SK-N-SH treated with all-trans-retinoic acid at 6 μM for 48 hours (cell line): ENCODE measurements at regions not wholly inside any gene's neighbourhood (a gene's known extent, or its start where the extent isn't known, plus 50 kb on each side); places are given as distances from the start of the nearest gene placed in this dataset.

Experiments used
- ARNTL ChIP-seq: fragments of 450-650 bp; formaldehyde crosslinking; IDR thresholded peaks from 2 replicates; pipeline ENCODE4 v1.5.0; 2020; ENCODE audit warnings: low read depth, mild to moderate bottlenecking, moderate library complexity, borderline replicate concordance
- PATZ1 ChIP-seq: fragments of 250-450 bp; sonication (Bioruptor Pico); IDR thresholded peaks from 2 replicates; pipeline ENCODE4 v1.8.0; 2020; ENCODE audit warnings: mild to moderate bottlenecking, moderate library complexity, borderline replicate concordance
- ZFP3 ChIP-seq: fragments of 250-450 bp; sonication (Bioruptor Pico); IDR thresholded peaks from 2 replicates; pipeline ENCODE4 v1.5.0; 2020; ENCODE audit warnings: mild to moderate bottlenecking, moderate library complexity

- TF ChIP-seq ARNTL (CRISPR knock-in tag) (no peak), ZFP3 (no peak), PATZ1 (CRISPR knock-in tag) (no peak)
Observed at GRCh38 chr5:157976429-157976828, 117.5 kb upstream of the CLINT1 start.
